ENCODE measurements at regions not wholly inside any gene's neighbourhood (a gene's known extent, or its start where the extent isn't known, plus 50 kb on each side); places are given as distances from the start of the nearest gene placed in this dataset.

DNA sequence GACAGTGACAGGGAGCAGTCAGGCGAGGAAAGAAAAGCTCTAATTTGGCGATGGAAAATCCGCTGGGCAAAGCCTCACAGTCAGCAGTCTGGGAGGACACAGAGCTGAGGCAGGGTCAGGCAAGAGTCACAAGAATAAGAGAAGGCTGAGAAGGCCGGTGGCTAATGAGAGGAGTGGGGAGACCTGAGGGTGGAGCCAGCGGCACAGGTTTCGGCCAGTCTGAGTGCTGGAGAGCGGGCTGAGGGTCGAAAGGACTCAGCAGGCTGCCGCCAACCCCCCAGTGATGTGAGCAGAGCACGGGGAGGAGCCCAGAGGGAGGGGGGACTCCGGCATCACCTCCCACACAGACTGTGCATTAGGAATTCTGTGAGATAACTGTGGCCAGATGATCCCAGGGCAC lies 500.6 kb upstream of the MYT1L start:
- Mint-ChIP-seq H3K9me3 (peaks cover 4% of the 10 kb centered on the region), H3K27ac (peak overlapping the region; percentile 0), H3K4me1 (peaks cover 33% of the 10 kb centered on the region)

DNA sequence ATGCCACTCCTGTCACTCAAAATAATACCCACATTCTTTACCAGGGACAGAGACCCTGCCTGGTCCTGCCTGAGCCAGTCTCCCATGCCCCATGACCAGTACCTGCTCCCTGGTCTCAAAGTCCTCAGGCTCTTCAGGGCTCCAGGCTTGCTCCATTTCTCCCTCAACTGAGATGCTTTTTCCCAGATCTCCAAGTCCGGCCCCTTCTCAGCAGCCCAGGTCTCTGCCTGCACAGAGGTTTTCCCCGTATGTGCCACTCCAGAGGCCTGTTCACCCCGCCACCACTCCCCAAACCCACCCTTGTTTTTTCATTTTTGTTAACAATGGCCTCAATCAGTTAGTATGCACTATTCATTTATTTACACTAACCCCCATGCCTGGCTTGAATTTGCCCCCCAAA lies 499.5 kb upstream of the MYT1L start:
- no peak for DNase-seq
- Mint-ChIP-seq H3K4me1 (peaks cover 33% of the 10 kb centered on the region), H3K9me3 (peaks cover 4% of the 10 kb centered on the region), H3K27me3 (ENCODE audit: low read depth, poor library complexity) (peaks cover 26% of the 10 kb centered on the region), H3K36me3 (ENCODE audit: low read depth) (no peaks in the 10 kb centered on the region), H3K27ac (no peak overlapping the region), H3K4me3 (no peak overlapping the region)
- TF ChIP-seq, protein P1, sequence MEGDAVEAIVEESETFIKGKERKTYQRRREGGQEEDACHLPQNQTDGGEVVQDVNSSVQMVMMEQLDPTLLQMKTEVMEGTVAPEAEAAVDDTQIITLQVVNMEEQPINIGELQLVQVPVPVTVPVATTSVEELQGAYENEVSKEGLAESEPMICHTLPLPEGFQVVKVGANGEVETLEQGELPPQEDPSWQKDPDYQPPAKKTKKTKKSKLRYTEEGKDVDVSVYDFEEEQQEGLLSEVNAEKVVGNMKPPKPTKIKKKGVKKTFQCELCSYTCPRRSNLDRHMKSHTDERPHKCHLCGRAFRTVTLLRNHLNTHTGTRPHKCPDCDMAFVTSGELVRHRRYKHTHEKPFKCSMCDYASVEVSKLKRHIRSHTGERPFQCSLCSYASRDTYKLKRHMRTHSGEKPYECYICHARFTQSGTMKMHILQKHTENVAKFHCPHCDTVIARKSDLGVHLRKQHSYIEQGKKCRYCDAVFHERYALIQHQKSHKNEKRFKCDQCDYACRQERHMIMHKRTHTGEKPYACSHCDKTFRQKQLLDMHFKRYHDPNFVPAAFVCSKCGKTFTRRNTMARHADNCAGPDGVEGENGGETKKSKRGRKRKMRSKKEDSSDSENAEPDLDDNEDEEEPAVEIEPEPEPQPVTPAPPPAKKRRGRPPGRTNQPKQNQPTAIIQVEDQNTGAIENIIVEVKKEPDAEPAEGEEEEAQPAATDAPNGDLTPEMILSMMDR (IDR thresholded peaks at IDR 0.05): no peak

More for the DNA sequence above, 500.6 kb upstream of the MYT1L start:
- H3K27me3 Mint-ChIP-seq (ENCODE audit: low read depth, poor library complexity): peaks cover 30% of the 10 kb centered on the region
- peak; percentile 47 for DNase-seq
- TF ChIP-seq, protein P1 (IDR thresholded peaks at IDR 0.05): no peak
- no peaks in the 10 kb centered on the region for H3K36me3 Mint-ChIP-seq (ENCODE audit: low read depth)
- no peak overlapping the region for H3K4me3 Mint-ChIP-seq

DNA sequence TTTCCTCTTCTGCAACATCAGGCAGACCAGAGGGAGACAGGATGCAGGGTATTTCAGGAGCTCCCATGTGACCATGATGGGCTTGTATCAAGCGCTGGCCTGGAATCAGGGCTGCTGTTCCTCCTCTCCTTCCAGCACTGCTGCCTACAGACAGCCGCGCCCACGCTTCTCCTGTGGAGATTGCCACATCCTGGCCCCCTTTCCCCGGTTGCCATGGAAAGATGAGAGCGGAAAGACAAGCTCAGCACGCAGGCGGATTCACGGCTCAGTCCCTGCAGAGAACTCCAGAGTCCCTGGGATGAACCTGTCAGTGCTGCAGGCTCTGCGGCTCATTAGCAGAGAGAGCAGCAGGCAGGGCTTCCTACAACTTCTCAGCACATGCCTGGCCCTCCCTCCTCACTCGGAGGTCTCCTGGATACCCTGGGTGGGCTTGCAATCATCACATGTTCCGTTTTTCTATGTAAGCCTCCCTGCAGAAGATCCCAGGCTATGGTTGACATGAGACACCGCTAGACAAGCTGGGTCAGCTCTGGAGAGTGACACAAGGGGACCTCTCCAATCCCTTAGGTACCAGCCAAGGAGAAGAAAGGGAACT lies 497.8 kb upstream of the MYT1L start:
- no peak for DNase-seq
- H3K27ac Mint-ChIP-seq: no peak overlapping the region

DNA sequence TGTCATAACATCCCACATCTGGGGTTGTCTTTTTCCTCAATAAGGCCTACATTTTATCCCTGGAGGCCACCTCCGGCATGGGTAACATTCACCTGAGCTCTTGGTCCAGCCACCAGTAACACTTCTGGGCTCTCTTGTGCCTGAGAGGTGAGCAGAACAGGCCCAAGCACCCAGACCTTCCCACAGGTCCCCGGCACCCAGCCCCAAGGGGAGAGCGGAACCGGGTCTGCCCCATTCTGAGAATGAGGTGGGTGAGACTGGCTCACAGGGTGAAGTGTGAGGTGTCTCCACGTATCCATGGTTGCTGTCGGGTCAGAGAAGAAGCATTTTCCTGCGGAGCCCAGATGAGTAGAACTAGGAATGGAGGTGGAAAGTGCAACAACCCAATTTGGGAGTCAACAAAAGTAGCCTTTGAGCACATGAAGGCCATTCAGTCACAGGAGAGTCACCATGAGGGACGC lies 496.7 kb upstream of the MYT1L start:
- TF ChIP-seq, protein P1 (IDR thresholded peaks at IDR 0.05): no peak
- Mint-ChIP-seq H3K4me3 (no peak overlapping the region), H3K27ac (no peak overlapping the region), H3K36me3 (ENCODE audit: low read depth) (no peaks in the 10 kb centered on the region), H3K9me3 (peaks cover 13% of the 10 kb centered on the region), H3K4me1 (peaks cover 38% of the 10 kb centered on the region), H3K27me3 (ENCODE audit: low read depth, poor library complexity) (peaks cover 23% of the 10 kb centered on the region)
- DNase-seq: no peak

More for the DNA sequence above, 497.8 kb upstream of the MYT1L start:
- TF ChIP-seq, protein P1 (IDR thresholded peaks at IDR 0.05): no peak
- peaks cover 38% of the 10 kb centered on the region for H3K4me1 Mint-ChIP-seq
- H3K9me3 Mint-ChIP-seq: peaks cover 7% of the 10 kb centered on the region
- H3K4me3 Mint-ChIP-seq: no peak overlapping the region
- no peaks in the 10 kb centered on the region for H3K36me3 Mint-ChIP-seq (ENCODE audit: low read depth)
- peaks cover 23% of the 10 kb centered on the region for H3K27me3 Mint-ChIP-seq (ENCODE audit: low read depth, poor library complexity)

DNA sequence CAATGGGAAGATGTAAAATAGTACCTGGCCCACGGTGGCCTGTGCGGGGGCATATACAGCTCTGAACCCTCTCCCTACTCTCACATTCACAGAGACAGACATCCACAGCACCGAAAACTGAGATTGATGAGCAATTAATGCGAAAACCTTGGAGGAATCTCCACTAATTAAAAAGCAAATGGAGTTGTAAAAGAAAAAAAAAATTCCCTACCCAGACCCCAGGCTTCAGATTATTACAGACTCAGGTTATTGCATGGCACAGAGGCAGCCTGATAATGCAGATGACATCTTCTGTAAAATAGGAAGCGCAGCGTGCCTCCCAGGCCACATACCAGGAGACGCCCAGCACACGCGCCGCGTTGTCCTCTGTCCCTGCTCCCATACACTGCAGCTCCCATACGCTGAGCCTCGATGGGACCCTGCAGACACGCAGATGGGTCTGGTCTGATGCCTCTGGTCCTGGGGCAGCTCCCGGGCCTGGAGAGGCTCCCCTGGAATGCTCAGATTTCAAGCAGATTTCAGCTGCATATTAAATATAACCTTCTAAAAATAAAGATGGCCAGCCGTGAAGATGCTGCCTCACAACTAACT lies 496.1 kb upstream of the MYT1L start:
- H3K27me3 Mint-ChIP-seq (ENCODE audit: low read depth, poor library complexity): peaks cover 23% of the 10 kb centered on the region
- no peaks in the 10 kb centered on the region for H3K36me3 Mint-ChIP-seq (ENCODE audit: low read depth)
- H3K4me3 Mint-ChIP-seq: no peak overlapping the region
- H3K4me1 Mint-ChIP-seq: peaks cover 38% of the 10 kb centered on the region
- TF ChIP-seq, protein P1 (IDR thresholded peaks at IDR 0.05): no peak
- DNase-seq: no peak
- peaks cover 19% of the 10 kb centered on the region for H3K9me3 Mint-ChIP-seq
- no peak overlapping the region for H3K27ac Mint-ChIP-seq

DNA sequence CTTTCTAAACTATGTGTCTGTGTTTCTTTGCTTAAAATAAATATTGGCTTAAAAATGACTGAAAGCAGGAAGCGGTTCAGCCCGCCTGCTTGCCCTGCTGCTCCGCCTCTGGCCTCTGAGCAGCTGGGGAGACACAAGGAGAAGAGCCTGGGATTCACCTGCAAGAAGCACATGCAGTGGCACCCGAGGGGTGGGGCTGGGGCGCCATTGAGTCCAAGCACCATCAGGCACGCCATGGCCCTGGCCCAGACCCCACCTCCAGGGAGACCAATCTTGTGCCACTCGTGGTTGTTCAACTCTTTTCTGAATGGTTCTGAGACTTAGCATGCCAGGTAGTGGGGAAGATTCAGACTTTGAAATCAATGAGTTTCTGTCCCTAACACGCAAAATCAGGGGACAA lies 495.5 kb upstream of the MYT1L start:
- TF ChIP-seq, protein P1 (IDR thresholded peaks at IDR 0.05): no peak
- peaks cover 33% of the 10 kb centered on the region for H3K4me1 Mint-ChIP-seq
- DNase-seq: no peak
- no peak overlapping the region for H3K4me3 Mint-ChIP-seq
- H3K9me3 Mint-ChIP-seq: peaks cover 22% of the 10 kb centered on the region
- H3K27me3 Mint-ChIP-seq (ENCODE audit: low read depth, poor library complexity): peaks cover 23% of the 10 kb centered on the region
- no peak overlapping the region for H3K27ac Mint-ChIP-seq
- H3K36me3 Mint-ChIP-seq (ENCODE audit: low read depth): no peaks in the 10 kb centered on the region

Measured in nephron progenitor cell (in vitro differentiated cells).